Spleen (tissue), 11 donors: ENCODE measurements at regions not wholly inside any gene's neighbourhood (a gene's known extent, or its start where the extent isn't known, plus 50 kb on each side); places are given as distances from the start of the nearest gene placed in this dataset.

Source experiments
- DNase-seq: peaks from one replicate; pipeline ENCODE4 v3.0.0-alpha.2; 2020
- H3K27ac ChIP-seq, 8 donors: fragments of 200-600 bp; sonication (generic) in 7 of 8; 1 replicate in 4 of 8; 2 replicates in 4 of 8; pipeline versions ENCODE4 v1.5.0 to v1.8.0; 2016 to 2021; ENCODE audit warnings: inconsistent platforms in 4 of 8, mild to moderate bottlenecking in 4 of 8, moderate library complexity in 1 of 8
- H3K27me3 ChIP-seq, 7 donors: fragments of 200-600 bp; sonication (generic) in 6 of 7; replicated peaks in 1 of 7; 1 replicate in 4 of 7; 2 replicates in 3 of 7; pipeline versions ENCODE4 v1.5.0 to v1.8.0; 2016 to 2021; ENCODE audit warnings: inconsistent platforms in 3 of 7, mild to moderate bottlenecking in 1 of 7
- H3K36me3 ChIP-seq, 6 donors: fragments of 200-600 bp; sonication (generic) in 5 of 6; 1 replicate in 4 of 6; 2 replicates in 2 of 6; pipeline versions ENCODE4 v1.5.0 to v1.8.0; 2016 to 2021; ENCODE audit warnings: inconsistent platforms in 2 of 6
- H3K4me1 ChIP-seq, 6 donors: fragments of 200-600 bp; sonication (generic) in 5 of 6; 1 replicate in 3 of 6; 2 replicates in 3 of 6; pipeline versions ENCODE4 v1.5.0 to v1.8.0; 2016 to 2021; ENCODE audit warnings: inconsistent platforms in 3 of 6
- H3K4me3 ChIP-seq, 8 donors: fragments of 200-600 bp; sonication (generic) in 7 of 8; 1 replicate in 4 of 8; 2 replicates in 4 of 8; pipeline versions ENCODE4 v1.5.0 to v1.8.0; 2016 to 2021; ENCODE audit warnings: inconsistent platforms in 4 of 8, mild to moderate bottlenecking in 4 of 8, moderate library complexity in 2 of 8
- H3K9me3 ChIP-seq, 8 donors: fragments of 200-600 bp; sonication (generic) in 7 of 8; 1 replicate in 4 of 8; 2 replicates in 4 of 8; pipeline versions ENCODE4 v1.5.0 to v1.8.0; 2016 to 2021; ENCODE audit warnings: inconsistent platforms in 4 of 8
- CTCF ChIP-seq, 11 experiments: fragments of 200-600 bp in 7 of 11; fragments of 450-650 bp in 4 of 11; sonication (generic) in 4 of 11; IDR thresholded peaks in 8 of 11; conservative IDR thresholded peaks in 3 of 11; 1 replicate in 7 of 11; 2 replicates in 4 of 11; pipeline versions ENCODE4 v1.4.0 to v1.8.0; 2016 to 2021; ENCODE audit warnings: antibody characterized with exemption in 11 of 11, inconsistent platforms in 4 of 11, mild to moderate bottlenecking in 1 of 11
- POLR2A ChIP-seq, 3 donors: fragments of 450-650 bp; IDR thresholded peaks; one replicate each; pipeline ENCODE4 v1.5.1; 2017; ENCODE audit warnings: antibody characterized with exemption in 3 of 3, mild to moderate bottlenecking in 1 of 3
- POLR2AphosphoS5 ChIP-seq, 3 donors: sonication (generic); formaldehyde crosslinking; IDR thresholded peaks; one replicate each; pipeline ENCODE4 v1.5.1; 2017; ENCODE audit warnings: antibody characterized with exemption in 3 of 3
- WGBS, 5 donors: extraction: QIAGEN DNeasy Blood & Tissue Kit in 3 of 5; methylation state at CpG; one replicate each; pipeline versions ENCODE4 v1.1.5 to v1.1.7; 2013 to 2018; 5-methylcytosine and 5-hydroxymethylcytosine counted together
- intact Hi-C: fragments of 100-400 bp; cut with DNase I; formaldehyde crosslinking; loops from one replicate; pipeline ENCODE4 v1.15.0; 2023; ENCODE audit warnings: low total_unique reads
- donor health status: healthy with polysubstance abuse.
- donor health status: DM: no; HTN: no; CAD: no; lungs with moderate emphysema.
- donor health status: DM: no; HTN: no; CAD: no.
- donor health status: Bipolar disorder and iron deficiency.
- donor health status: healthy.
- donor health status: DM: no; HTN: no; CAD: no.
- donor health status: DM: yes; HTN: yes; CAD: no.

- WGBS, 5 donors: 84 to 88% (median 85%) methylated on average over 1 of the region's 1 CpG
- no peaks in the 10 kb centered on the region for H3K9me3 ChIP-seq
- H3K4me1 ChIP-seq: no peaks in the 10 kb centered on the region
- no peak overlapping the region for H3K4me3 ChIP-seq
- no peaks in the 10 kb centered on the region for H3K27me3 ChIP-seq
- intact Hi-C loops: no loop called here
- TF ChIP-seq POLR2AphosphoS5 (IDR thresholded peaks at IDR 0.05): no peak
- no peak for TF ChIP-seq POLR2A (IDR thresholded peaks at IDR 0.05)
- no peak for TF ChIP-seq CTCF (IDR thresholded peaks at IDR 0.05 in 8 of 11, conservative IDR thresholded peaks at IDR 0.05 in 3 of 11)
- DNase-seq: no peak
- no peak overlapping the region for H3K27ac ChIP-seq
- H3K36me3 ChIP-seq: no peaks in the 10 kb centered on the region
Measured at GRCh38 chr7:94739180-94739579, 83.2 kb upstream of the SGCE start.

- Histone ChIP-seq H3K36me3 (no peaks in the 10 kb centered on the region), H3K9me3 (no peaks in the 10 kb centered on the region), H3K4me3 (no peak overlapping the region), H3K27ac (no peak overlapping the region), H3K27me3 (no peaks in the 10 kb centered on the region), H3K4me1 (no peaks in the 10 kb centered on the region)
- no peak for DNase-seq
- intact Hi-C loops: no loop called here
- TF ChIP-seq CTCF (IDR thresholded peaks at IDR 0.05 in 8 of 11, conservative IDR thresholded peaks at IDR 0.05 in 3 of 11): no peak
- no peak for TF ChIP-seq POLR2A (IDR thresholded peaks at IDR 0.05)
- no peak for TF ChIP-seq POLR2AphosphoS5 (IDR thresholded peaks at IDR 0.05)
Measured at GRCh38 chr7:94740509-94740908, 84.6 kb upstream of the SGCE start.

GRCh38 chr7:94741179-94741578 lies 85.2 kb upstream of the SGCE start:
- no peak for DNase-seq
- Histone ChIP-seq H3K4me1 (no peaks in the 10 kb centered on the region), H3K4me3 (no peak overlapping the region), H3K36me3 (no peaks in the 10 kb centered on the region), H3K27me3 (no peaks in the 10 kb centered on the region), H3K9me3 (no peaks in the 10 kb centered on the region), H3K27ac (no peak overlapping the region)
- intact Hi-C loops: no loop called here
- TF ChIP-seq POLR2AphosphoS5 (IDR thresholded peaks at IDR 0.05): no peak
- TF ChIP-seq CTCF (IDR thresholded peaks at IDR 0.05 in 8 of 11, conservative IDR thresholded peaks at IDR 0.05 in 3 of 11): no peak
- no peak for TF ChIP-seq POLR2A (IDR thresholded peaks at IDR 0.05)
- WGBS, 5 donors: 61 to 77% (median 63%) methylated on average over 2 of the region's 2 CpGs

GRCh38 chr7:94748376-94748775 lies 92.4 kb upstream of the SGCE start:
- no peaks in the 10 kb centered on the region for H3K36me3 ChIP-seq
- intact Hi-C loops: no loop called here
- DNase-seq: no peak

More at GRCh38 chr7:94748376-94748775, 92.4 kb upstream of the SGCE start:
- Histone ChIP-seq H3K27ac (no peak overlapping the region), H3K9me3 (peaks cover 0 to 44% (median 29%) of the 10 kb centered on the region in 8 donors), H3K4me3 (no peak overlapping the region), H3K27me3 (no peaks in the 10 kb centered on the region), H3K4me1 (no peaks in the 10 kb centered on the region)
- TF ChIP-seq POLR2AphosphoS5 (IDR thresholded peaks at IDR 0.05) (no peak), POLR2A (IDR thresholded peaks at IDR 0.05) (no peak), CTCF (IDR thresholded peaks at IDR 0.05 in 8 of 11, conservative IDR thresholded peaks at IDR 0.05 in 3 of 11) (no peak)
